ENCODE measurements at regions not wholly inside any gene's neighbourhood (a gene's known extent, or its start where the extent isn't known, plus 50 kb on each side); places are given as distances from the start of the nearest gene placed in this dataset.

- TF ChIP-seq, protein P1, sequence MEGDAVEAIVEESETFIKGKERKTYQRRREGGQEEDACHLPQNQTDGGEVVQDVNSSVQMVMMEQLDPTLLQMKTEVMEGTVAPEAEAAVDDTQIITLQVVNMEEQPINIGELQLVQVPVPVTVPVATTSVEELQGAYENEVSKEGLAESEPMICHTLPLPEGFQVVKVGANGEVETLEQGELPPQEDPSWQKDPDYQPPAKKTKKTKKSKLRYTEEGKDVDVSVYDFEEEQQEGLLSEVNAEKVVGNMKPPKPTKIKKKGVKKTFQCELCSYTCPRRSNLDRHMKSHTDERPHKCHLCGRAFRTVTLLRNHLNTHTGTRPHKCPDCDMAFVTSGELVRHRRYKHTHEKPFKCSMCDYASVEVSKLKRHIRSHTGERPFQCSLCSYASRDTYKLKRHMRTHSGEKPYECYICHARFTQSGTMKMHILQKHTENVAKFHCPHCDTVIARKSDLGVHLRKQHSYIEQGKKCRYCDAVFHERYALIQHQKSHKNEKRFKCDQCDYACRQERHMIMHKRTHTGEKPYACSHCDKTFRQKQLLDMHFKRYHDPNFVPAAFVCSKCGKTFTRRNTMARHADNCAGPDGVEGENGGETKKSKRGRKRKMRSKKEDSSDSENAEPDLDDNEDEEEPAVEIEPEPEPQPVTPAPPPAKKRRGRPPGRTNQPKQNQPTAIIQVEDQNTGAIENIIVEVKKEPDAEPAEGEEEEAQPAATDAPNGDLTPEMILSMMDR (IDR thresholded peaks at IDR 0.05; ENCODE audit: borderline replicate concordance, extremely low read depth, low read length, poor library complexity, severe bottlenecking): no peak
- no peak for TF ChIP-seq EZH2 (IDR thresholded peaks at IDR 0.05; ENCODE audit: borderline replicate concordance, low read depth, low read length, severe bottlenecking)
Observed at GRCh38 chr6:23170049-23170448, 600.7 kb downstream of the HDGFL1 start.

All from DND-41 (cell line).